Renal cortical epithelial cell (primary cell): ENCODE measurements at regions not wholly inside any gene's neighbourhood (a gene's known extent, or its start where the extent isn't known, plus 50 kb on each side); places are given as distances from the start of the nearest gene placed in this dataset.
A peak's percentile ranks its signal among the peaks of the same experiment; 100 is the strongest.

Experiments
- DNase-seq: peaks from one replicate; pipeline ENCODE4 v3.0.0-alpha.2; 2011; ENCODE audit warnings: low read depth

GRCh38 chr12:24605466-24605865, 343.4 kb downstream of the BCAT1 start:
- no peak for DNase-seq

GRCh38 chr12:24603371-24603770, 345.5 kb downstream of the BCAT1 start:
- no peak for DNase-seq

DNA sequence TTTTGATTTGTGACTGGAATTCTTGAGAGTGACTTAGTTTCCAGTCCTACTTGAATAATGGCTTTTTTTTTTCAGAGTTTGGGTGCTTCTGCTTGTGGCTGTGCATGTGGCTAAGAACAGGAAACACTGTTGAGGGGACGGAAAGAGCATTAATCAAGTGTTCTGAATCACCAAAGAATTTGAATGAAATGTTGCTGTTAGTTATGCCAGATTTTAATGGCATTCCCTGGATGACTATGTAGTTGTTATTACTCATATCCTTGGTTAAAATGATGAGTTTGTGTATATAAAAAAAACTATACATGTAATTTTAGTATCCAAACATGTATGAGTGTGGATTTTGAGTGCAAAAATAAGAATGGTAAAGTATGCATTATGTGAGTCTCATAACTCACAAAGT, 347.9 kb downstream of the BCAT1 start:
- DNase-seq, result peak; percentile 92

- DNase-seq, result no peak
Measured at GRCh38 chr12:24600551-24600950, 348.4 kb downstream of the BCAT1 start.

DNA sequence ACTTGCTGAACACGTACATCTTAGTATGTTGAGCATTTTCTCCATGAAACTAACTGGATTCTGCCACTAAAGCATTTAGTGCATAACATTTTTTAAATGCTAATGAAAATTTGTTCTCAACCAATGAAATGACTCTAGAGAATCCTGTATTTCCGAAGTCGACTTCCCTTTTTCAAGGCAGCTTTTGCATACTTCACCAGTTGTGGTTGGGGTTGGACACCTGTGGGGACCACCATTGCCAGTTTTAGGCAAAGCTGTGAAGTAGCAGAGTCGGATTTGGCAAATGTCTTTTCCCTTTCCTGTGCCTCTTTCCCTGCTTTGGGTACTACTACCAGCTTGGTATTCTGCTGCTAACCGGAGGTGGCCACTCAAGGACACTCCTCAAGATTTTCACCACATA, 349.2 kb downstream of the BCAT1 start:
- DNase-seq, result no peak

DNA sequence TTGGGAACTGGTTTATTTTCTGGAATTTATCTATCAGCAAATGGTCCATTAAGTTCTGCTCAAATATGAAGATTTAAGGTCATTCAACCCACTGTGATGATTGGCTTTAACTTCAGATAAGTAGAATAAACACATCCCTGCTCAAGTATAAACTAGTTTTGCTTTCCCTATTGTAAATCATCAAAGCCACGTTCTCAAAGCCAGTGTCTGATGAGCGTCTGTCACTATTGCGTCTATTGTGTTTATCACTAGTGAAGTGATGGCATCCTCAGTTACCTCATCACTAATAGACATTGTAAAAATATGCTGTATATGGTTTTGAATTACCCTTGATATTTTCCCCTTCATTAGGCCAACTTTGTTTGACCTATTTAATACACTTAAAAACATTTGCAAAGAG, 351.3 kb downstream of the BCAT1 start:
- DNase-seq, result no peak

DNA sequence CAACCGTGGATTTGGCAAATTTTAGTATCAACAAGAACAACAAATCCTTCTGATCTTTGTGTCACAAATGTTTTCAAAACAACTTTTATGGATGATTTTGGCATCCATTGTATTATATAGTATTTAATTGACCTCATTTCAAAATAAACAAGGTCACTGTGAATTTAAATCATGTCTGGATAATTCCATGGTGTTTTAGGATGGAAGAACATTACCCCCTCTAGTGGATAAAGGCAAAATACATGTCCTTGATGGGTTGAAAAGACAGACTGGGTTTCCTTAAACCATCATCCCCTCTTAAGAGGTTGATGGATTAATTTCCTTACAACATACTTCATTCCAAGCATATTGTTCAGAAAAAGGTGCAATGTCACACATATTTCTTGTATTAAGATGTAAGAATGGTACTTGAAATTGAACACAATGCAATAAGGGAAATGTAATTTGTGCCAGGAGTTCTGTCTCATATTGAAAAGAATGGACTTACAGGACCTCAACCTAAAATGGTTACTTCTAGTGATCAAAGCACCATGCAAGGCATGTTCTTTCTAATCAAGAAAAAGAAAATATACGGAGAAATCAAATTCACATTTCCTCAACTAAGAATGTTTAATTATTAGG, 352.0 kb downstream of the BCAT1 start:
- peak; percentile 63 for DNase-seq

DNA sequence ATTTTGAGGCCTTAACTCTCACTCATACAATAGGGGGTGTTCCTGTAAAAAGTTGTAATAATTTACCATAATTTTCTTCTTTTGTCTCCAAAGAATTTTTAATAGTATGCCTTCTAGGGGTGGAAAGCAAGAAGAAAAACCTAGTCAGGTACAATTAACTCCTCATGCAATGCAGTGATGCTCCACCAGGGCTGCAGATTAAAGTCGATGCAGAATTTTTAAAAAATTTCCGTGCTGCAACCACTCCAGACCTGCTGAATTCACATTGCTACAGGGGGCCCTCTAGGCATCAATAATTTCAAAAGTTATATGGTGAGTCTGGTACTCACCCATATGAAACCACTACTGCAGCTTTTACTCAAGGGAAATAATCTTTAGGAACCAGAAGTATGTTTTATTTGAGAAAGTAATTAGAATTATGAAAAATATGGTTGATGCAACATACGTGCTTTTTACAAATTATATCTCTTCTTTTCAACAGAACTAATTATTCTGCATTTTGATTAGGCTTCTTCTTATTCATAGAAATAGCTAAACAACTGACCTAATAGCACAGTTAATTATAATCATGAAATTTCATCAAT, 353.2 kb downstream of the BCAT1 start:
- no peak for DNase-seq

- no peak for DNase-seq
Measured at GRCh38 chr12:24591715-24592440, 357.0 kb downstream of the BCAT1 start.

- no peak for DNase-seq
Measured at GRCh38 chr12:24591079-24591626, 357.7 kb downstream of the BCAT1 start.

DNA sequence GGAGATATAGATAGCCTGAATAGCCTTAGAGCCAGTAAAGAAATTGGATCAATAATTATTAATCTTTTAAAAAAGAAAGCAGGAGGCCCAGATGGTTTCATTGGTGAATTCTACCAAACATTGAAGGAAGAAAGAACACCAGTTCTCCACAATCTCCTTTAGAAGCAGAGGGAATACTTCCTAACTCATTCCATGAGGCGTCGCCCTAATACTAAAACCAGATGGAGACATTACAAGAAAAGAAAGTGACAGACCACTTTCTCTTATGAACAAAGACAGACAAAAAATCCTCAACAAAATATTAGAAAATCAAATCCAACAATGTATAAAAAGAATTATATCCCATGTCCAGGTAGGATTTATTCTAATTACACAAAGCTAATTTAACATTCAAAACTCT, 362.6 kb downstream of the BCAT1 start:
- DNase-seq, result no peak

DNA sequence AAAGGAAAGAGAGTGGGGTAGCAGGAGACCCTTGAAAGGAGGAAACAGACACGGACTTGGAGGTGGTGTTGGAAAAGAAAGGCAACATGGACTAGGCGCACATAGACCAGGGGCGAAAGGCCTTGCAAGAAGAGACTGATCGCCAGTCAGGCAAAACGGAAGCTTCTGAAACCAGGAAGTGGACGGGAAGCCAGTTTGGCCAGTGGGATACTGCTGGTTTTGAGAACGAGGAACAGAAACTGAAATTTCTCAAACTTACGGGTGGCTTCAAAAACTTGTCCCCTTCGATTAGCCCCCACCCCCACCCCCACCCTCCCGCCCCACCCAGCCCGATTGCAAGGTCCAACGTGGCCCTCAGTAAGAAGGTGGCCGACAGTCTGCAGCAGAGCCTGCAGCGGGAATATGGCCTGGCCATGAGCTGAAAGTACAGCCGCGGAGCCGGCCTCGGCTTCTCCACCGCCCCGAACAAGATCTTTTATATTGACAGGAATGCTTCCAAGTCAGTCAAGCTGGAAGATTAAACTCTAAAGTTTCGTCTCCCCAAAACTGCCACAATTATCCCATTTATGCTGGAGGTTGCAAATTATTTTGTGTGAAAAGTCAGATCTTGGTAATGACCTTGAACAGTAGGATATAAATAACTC, 364.7 kb downstream of the BCAT1 start:
- no peak for DNase-seq

DNA sequence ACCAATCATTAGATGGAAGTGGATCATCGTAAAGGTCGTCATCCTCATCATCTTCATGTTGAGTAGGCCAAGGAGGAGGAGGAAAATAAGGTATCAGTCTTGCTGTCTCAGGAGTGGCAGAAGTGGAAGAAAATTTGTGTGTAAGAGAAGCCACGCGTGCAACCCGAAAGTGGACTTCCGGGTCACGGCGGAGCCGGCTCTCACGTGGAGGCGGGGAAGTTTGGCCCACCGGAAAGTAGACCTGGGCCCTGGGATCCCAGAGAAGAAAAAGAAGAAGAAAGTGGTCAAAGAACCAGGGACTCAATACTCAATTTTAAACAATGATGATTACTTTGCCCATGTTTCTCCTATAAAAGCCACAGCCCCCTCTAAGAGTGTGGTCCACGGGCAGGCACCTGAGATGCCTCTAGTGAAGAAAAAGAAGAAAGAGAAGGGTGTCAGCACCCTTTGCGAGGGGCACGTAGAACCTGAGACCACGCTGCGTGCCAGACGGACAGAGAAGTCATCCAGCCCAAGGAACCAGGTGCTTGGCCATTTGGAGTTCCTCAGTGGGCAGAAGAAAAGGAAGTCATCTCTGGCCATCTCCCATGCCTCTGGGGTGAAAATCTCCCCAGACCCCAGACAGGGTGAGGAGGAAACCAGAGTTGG, 365.8 kb downstream of the BCAT1 start:
- no peak for DNase-seq

GRCh38 chr12:24574538-24574937, 374.4 kb downstream of the BCAT1 start:
- no peak for DNase-seq

GRCh38 chr12:24573621-24574020, 375.3 kb downstream of the BCAT1 start:
- DNase-seq, result peak; percentile 66

GRCh38 chr12:24565300-24565699, 383.6 kb downstream of the BCAT1 start:
- no peak for DNase-seq

DNA sequence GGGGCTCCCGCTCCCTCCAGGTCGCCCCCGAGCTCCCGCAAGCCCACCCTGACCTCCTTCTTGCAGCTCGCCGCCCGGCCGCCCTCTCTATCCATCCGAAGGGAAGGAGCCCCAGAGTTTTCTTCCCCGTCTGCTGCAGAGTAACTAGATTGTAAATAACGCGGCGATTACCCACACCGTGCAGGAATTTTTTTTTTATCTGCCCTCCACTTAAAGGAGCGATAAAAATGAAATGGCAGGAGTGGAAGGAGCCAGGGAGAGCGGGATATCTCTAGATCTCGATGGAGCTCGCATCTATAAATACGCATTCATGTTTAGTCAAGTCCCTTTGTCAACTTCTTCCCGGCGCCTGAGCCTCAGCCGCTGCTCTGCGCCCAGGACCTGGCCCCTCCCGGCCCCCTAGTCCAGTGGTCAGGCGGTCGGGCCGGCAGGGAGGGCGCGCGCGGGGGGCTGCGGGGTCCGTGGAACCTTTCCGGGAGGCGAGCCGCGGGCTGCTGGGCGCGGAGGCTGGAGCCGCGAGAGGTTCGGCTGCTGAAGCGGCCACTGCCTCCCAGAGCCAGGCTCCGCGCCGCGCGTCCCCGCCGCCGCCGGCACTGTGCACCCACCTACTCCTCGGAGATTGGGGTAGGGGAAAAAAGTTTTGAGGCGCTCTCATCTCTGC, 386.0 kb downstream of the BCAT1 start:
- no peak for DNase-seq

GRCh38 chr12:24561882-24562770, 386.8 kb downstream of the BCAT1 start:
- peak; percentile 19 for DNase-seq

GRCh38 chr12:24561411-24561871, 387.5 kb downstream of the BCAT1 start:
- DNase-seq, result no peak

GRCh38 chr12:24560831-24561271, 388.1 kb downstream of the BCAT1 start:
- DNase-seq, result no peak
